T-helper 1 cell (primary cell): ENCODE measurements at regions not wholly inside any gene's neighbourhood (a gene's known extent, or its start where the extent isn't known, plus 50 kb on each side); places are given as distances from the start of the nearest gene placed in this dataset.

Source experiments
- DNase-seq, 5 donors: peaks; one replicate each; pipeline ENCODE4 v3.0.0-alpha.2; 2012 to 2020

- no peak for DNase-seq
Measured at GRCh38 chr12:108462686-108463085, 52.4 kb upstream of the FICD start.

- no peak for DNase-seq
Measured at GRCh38 chr12:108461058-108461660, 53.9 kb upstream of the FICD start.

- DNase-seq = no peak
Measured at GRCh38 chr12:108459149-108459548, 55.9 kb upstream of the FICD start.

GRCh38 chr12:108457734-108458361, 57.2 kb upstream of the FICD start:
- DNase-seq = no peak

- peak in 1 of 5 donors; percentile 27 for DNase-seq
Measured at GRCh38 chr12:108457006-108457733, 57.9 kb upstream of the FICD start.

- DNase-seq = no peak
Measured at GRCh38 chr12:108455706-108456105, 59.4 kb upstream of the FICD start.

GRCh38 chr12:108454539-108455139, 60.4 kb upstream of the FICD start:
- DNase-seq = no peak

- no peak for DNase-seq
Measured at GRCh38 chr12:108449478-108449877, 65.6 kb upstream of the FICD start.

GRCh38 chr12:108448246-108448645, 66.8 kb upstream of the FICD start:
- DNase-seq = no peak

GRCh38 chr12:108447168-108447832, 67.8 kb upstream of the FICD start:
- no peak for DNase-seq

GRCh38 chr12:108446766-108447165, 68.3 kb upstream of the FICD start:
- no peak for DNase-seq

GRCh38 chr12:108442910-108443309, 72.2 kb upstream of the FICD start:
- DNase-seq = no peak

- DNase-seq = no peak
Measured at GRCh38 chr12:108442067-108442466, 73.0 kb upstream of the FICD start.

GRCh38 chr12:108441549-108441948, 73.5 kb upstream of the FICD start:
- DNase-seq = no peak

GRCh38 chr12:108440736-108441135, 74.3 kb upstream of the FICD start:
- no peak for DNase-seq

- DNase-seq = no peak
Measured at GRCh38 chr12:108438667-108439066, 76.4 kb upstream of the FICD start.

GRCh38 chr12:108432423-108433121, 82.5 kb upstream of the FICD start:
- no peak for DNase-seq

- DNase-seq = no peak
Measured at GRCh38 chr12:108430926-108431325, 84.2 kb upstream of the FICD start.

GRCh38 chr12:108430245-108430644, 84.8 kb upstream of the FICD start:
- DNase-seq = no peak

- no peak for DNase-seq
Measured at GRCh38 chr12:108425238-108425795, 86.2 kb upstream of the CMKLR1 start.

- no peak for DNase-seq
Measured at GRCh38 chr12:108424816-108425215, 85.7 kb upstream of the CMKLR1 start.

- DNase-seq = no peak
Measured at GRCh38 chr12:108424026-108424425, 84.9 kb upstream of the CMKLR1 start.
